ENCODE measurements at regions not wholly inside any gene's neighbourhood (a gene's known extent, or its start where the extent isn't known, plus 50 kb on each side); places are given as distances from the start of the nearest gene placed in this dataset.

GRCh38 chr5:104223885-104224773, 661.5 kb upstream of the NUDT12 start:
- Histone ChIP-seq H3K9me3 (peaks cover 0 to 7% (median 0%) of the 10 kb centered on the region in 4 donors), H3K27ac (no peak overlapping the region), H3K27me3 (no peaks in the 10 kb centered on the region), H3K4me3 (no peak overlapping the region), H3K4me1 (no peaks in the 10 kb centered on the region), H3K36me3 (no peaks in the 10 kb centered on the region)
- no peak for DNase-seq
- WGBS, 5 donors: 94 to 99% (median 96%) methylated on average over 11 to 20 of the region's 20 CpGs
- intact Hi-C loops (cut with DNase I; ENCODE audit: low total_unique reads): no loop called here
- no peak for TF ChIP-seq CTCF (IDR thresholded peaks at IDR 0.05)
- TF ChIP-seq POLR2AphosphoS5 (IDR thresholded peaks at IDR 0.05): no peak
- no peak for TF ChIP-seq POLR2A (IDR thresholded peaks at IDR 0.05)
- no peak for TF ChIP-seq EP300 (IDR thresholded peaks at IDR 0.05)

GRCh38 chr5:104218200-104218599, 655.6 kb upstream of the NUDT12 start:
- Histone ChIP-seq H3K9me3 (no peaks in the 10 kb centered on the region), H3K27ac (no peak overlapping the region), H3K36me3 (no peaks in the 10 kb centered on the region), H3K4me3 (no peak overlapping the region), H3K27me3 (no peaks in the 10 kb centered on the region), H3K4me1 (no peaks in the 10 kb centered on the region)
- TF ChIP-seq POLR2AphosphoS5 (IDR thresholded peaks at IDR 0.05) (no peak), EP300 (IDR thresholded peaks at IDR 0.05) (no peak), POLR2A (IDR thresholded peaks at IDR 0.05) (no peak), CTCF (IDR thresholded peaks at IDR 0.05) (no peak)
- WGBS, 5 donors: 42 to 59% (median 53%) methylated on average over 2 of the region's 2 CpGs
- no peak for DNase-seq
- intact Hi-C loops (cut with DNase I; ENCODE audit: low total_unique reads): no loop called here

GRCh38 chr5:104213216-104213615, 650.6 kb upstream of the NUDT12 start:
- Histone ChIP-seq H3K4me3 (no peak overlapping the region), H3K27me3 (no peaks in the 10 kb centered on the region), H3K36me3 (no peaks in the 10 kb centered on the region), H3K4me1 (no peaks in the 10 kb centered on the region), H3K27ac (no peak overlapping the region), H3K9me3 (no peaks in the 10 kb centered on the region)
- no peak for DNase-seq
- intact Hi-C loops (cut with DNase I; ENCODE audit: low total_unique reads): no loop called here
- TF ChIP-seq POLR2AphosphoS5 (IDR thresholded peaks at IDR 0.05) (no peak), POLR2A (IDR thresholded peaks at IDR 0.05) (no peak), EP300 (IDR thresholded peaks at IDR 0.05) (no peak), CTCF (IDR thresholded peaks at IDR 0.05) (no peak)
- 82 to 93% (median 84%) methylated on average over 3 of the region's 3 CpGs for WGBS, 5 donors

GRCh38 chr5:104199771-104200170, 637.2 kb upstream of the NUDT12 start:
- Histone ChIP-seq H3K9me3 (no peaks in the 10 kb centered on the region), H3K36me3 (no peaks in the 10 kb centered on the region), H3K27me3 (no peaks in the 10 kb centered on the region), H3K27ac (no peak overlapping the region), H3K4me3 (no peak overlapping the region), H3K4me1 (no peaks in the 10 kb centered on the region)
- WGBS, 5 donors: 56 to 76% (median 71%) methylated on average over 3 of the region's 3 CpGs
- DNase-seq: no peak
- intact Hi-C loops (cut with DNase I; ENCODE audit: low total_unique reads): no loop called here
- TF ChIP-seq CTCF (IDR thresholded peaks at IDR 0.05) (no peak), POLR2A (IDR thresholded peaks at IDR 0.05) (no peak), EP300 (IDR thresholded peaks at IDR 0.05) (no peak), POLR2AphosphoS5 (IDR thresholded peaks at IDR 0.05) (no peak)

All from stomach (tissue), 8 donors.